Kasumi-1 (cell line): ENCODE measurements at regions not wholly inside any gene's neighbourhood (a gene's known extent, or its start where the extent isn't known, plus 50 kb on each side); places are given as distances from the start of the nearest gene placed in this dataset.
"Not testable (repeated sequence)": the region's sequence is repeated elsewhere in the genome, so short reads cannot be mapped to it uniquely, and the experiment has no call there.

Experiments used
- DNase-seq, 2 experiments: peaks; one replicate each; lab custom pipeline; 2025; lab: John Stamatoyannopoulos, UW

DNA sequence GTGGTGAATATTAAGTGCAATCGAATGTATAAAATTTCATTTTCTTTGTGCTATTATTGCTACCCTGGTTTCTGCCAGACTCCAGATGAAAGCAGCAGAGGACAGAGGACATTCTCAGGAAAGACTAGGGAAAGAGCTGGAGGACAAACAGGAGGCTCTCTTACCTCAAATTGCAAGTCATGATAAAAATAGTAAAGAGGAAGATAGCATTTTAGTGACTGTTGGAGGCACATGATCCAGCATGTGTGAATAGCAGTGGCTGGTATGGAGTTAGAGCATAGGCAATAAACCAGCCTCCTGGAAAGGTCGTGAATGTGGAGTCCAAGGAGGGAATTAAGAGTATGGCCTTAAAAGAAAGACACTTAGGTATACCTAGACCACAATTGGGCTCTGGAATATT lies 1040.0 kb downstream of the STPG2 start:
- peak in 1 of 2 experiments; percentile 4 for DNase-seq

DNA sequence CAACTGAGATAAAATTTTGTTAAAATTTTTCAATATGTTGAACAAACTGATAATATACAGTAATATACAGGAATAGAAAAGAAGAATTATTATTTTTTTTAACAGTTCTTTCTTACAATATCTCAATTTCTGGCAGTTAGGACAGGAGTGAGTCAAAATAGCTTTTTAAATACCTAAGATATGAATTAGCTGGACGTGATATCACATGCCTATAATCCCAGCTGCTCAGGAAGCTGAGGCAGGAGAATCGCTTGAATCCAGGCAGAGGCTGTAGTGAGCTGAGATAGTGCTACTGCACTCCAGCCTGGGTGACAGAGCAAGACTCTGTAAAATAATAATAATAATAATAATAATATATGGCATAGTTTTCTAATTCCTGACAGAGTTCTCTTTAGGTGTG lies 1039.3 kb downstream of the STPG2 start:
- DNase-seq, result no peak

DNA sequence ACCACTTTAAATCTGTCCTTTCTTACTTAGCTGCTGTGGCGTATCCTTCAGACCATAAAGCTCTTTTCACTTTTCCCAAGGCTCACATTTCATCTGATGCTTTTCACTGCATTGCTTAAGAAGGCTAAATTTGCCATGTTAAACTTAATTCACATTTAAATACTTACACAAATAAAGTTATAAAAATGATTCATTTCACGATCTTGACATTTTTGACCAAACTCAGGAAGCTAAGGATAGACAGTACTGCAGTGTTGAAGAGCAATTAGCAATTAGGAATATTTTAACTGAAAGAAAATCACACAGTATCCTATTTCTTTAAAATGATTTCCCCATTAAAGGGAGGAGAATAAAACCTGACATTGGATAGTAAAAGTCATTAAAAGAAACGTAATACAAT lies 1038.6 kb downstream of the STPG2 start:
- no peak for DNase-seq

DNA sequence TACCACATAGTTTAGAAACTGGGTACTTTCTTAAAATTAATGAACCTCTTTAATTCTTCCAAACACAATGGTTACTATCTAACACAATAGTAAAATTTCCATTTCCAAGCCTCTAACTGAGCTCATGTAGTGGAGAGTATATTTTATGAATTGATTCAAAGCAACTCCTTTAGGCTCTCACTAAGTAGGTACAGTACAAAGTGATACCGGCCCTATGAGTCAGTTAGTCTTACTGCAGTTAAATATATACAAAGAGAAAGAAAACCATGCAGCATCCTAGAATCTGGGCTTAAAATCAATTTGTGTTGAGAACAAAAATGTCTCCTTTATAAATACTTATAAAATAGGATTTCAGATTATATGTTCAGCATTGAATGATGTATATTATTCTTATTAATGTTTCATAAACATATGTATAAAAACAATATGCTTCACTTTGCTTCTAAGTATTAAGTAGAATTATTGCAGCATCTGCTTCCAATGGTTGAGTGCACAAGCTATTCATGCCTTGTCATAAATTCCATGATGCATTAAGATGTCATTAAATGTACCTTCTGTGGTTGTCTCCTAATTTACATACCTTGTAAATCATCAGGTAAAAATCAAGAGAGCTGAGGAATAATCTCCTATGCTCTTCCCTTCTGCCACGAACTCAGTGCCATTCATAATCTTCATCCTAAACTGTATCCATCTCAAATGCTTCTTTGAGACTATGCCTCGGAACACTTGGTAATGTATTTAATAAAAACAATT lies 1037.8 kb downstream of the STPG2 start:
- DNase-seq, result no peak

DNA sequence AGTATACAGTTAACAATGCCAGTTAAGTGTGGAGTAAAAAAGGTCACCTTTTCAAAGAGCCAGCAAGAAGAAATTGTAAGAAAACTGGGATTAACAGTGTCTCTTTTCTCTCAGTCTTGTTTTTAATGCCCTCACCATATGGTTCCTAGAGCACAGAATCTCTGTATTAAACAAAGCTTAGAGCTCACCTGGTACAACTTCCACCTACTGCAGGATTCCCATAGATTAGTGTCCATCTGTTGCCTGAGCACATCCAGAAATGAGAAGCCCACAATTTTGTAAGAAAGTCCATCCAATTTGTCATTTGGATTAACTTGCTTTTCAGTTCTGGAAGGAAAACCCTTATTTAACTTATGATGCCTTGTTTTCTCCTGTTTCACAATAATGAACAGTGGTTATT lies 1037.1 kb downstream of the STPG2 start:
- no peak for DNase-seq

DNA sequence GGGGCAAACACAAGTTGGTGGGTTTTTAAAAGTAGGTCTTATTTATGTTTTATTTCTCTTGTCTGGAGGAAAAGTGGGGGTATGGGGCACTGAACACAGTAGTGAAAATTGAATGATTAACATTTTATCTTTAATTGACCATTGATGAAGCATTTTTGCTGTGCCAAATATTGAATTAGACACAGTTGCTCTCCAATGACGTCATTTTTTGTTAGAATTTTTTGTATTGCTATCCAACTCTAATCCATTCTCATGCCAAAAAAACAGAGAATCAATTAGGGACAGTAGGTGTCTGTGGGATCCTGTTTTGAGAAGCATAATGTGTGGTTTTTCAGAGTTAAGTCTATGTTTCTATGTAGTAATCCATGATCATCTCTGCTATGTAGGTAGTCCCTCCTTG lies 1032.8 kb downstream of the STPG2 start:
- no peak for DNase-seq

DNA sequence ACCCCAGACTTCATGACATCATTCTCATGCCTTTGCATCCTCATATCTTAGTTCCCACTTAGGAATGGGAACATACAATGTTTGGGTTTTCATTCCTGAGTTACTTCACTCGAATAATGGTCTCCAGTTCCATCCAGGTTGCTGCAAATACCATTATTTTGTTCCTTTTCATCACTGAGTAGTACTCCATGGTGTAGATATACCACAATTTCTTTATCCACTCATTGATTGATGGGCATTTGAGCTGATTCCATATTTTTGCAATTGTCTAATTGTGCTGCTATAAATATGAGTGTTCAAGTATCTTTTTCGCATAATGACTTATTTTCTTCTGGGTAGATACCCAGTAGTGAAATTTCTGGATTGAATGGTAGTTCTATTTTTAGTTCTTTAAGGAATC lies 1026.8 kb downstream of the STPG2 start:
- DNase-seq, result no peak

DNA sequence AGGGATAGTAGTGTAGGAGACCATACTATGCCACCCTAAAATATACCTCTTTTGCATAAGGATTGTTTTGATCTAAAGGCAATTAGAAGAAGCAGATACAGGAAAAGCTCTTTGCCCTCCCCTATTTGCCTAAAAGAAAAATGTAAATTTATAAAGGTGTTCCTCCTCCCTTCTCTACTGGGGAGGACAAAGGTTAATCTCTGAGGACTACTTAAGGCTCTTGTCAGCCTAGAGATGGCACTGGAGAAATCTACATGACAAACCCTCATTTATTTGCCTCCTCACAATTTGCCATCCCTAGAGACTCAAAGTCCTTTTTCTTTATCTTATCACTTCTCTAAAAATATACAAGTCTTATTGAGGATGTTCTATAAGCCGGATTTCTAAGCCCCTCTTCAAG lies 1021.8 kb downstream of the STPG2 start:
- no peak for DNase-seq

DNA sequence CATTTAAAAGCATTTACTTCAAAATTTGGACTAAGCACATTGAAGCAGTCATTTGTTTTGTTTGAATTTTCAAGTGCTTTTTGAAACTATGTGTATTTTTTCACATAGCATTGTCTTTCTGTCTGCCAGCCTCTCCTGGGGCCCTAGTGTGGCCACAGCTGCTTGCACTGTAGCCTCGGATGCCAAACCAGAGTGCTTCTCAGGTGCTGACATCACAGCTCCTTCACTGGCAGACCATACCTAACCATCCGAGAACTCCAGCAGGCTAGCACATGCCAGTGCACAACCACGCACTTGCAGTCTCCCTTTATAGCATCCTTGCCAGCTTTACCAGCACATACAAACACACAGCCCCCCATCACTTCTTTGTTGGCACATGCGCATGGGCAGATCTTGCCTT lies 1019.7 kb downstream of the STPG2 start:
- no peak for DNase-seq

DNA sequence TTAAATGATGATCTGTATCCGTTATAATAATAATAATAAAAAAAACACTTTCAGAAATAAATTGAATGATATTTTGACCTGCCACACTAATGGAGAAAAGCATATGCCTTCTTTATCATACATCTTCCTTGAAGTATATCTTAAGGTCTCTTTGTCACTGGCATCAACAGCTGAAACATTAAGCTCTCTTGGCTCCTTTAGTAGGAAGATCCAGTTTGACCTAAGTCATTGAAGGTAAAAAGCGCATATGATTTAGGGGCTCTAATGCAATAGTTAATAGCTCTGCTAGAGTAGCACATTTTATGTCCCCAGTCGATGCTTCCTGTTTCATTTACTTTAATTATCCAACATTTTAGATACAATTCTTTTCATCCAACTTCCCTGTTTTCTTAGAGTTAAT lies 1010.8 kb downstream of the STPG2 start:
- no peak for DNase-seq

DNA sequence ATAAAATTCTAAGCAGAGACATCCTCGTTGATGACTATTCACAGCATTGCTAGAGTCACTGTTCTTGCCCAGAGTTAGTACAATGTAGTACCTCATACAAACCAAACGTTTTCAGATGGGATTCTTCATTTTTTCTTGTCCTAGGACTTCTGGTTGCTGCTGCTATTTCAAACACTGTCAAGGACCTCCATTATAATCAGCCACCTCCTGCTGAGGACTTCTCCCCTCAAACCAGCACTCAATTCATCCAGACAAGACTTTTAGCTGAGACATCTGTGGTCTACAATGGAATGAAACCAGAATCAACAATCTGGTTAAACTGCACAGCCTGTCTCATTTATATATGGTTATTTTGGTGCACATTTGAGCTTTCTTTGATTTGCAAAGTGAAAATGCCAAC lies 1008.8 kb downstream of the STPG2 start:
- DNase-seq, result no peak

DNA sequence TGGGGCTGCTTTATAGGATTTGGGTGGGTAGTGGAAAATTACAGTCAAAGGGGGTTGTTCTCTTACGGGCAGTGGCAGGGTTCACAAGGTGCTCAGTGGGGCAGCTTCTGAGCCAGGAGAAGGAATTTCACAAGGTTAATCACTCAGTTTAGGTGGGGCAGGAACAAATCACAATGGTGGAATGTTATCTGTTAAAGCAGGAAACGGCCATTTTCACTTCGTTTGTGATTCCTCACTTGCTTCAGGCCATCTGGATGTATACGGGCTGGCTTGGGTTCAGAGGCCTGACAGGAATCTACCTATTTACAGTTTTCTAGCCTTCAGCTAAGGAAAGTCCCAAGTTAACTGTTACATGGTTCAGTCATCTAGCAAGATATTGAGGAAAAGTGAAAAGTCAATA lies 1003.5 kb downstream of the STPG2 start:
- DNase-seq, result no peak

DNA sequence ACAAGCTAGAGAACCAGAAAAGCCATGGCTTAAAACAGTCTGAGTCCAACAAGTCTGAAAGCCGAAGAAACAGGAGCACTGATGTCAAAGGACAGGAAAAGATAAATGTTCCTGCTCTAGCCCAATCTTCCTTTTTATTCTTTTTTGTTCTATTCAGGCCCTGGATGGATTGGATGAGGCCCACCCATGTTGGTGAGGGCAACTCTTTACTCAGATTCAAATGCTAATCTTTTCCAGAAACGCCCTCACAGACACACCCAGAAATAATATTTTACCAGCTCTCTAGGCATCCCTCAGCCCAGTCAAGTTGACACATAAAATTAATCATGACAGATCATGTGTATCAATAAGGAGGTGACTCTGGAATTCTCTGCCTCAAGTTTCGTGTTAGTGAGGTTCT lies 1002.7 kb downstream of the STPG2 start:
- DNase-seq, result no peak

DNA sequence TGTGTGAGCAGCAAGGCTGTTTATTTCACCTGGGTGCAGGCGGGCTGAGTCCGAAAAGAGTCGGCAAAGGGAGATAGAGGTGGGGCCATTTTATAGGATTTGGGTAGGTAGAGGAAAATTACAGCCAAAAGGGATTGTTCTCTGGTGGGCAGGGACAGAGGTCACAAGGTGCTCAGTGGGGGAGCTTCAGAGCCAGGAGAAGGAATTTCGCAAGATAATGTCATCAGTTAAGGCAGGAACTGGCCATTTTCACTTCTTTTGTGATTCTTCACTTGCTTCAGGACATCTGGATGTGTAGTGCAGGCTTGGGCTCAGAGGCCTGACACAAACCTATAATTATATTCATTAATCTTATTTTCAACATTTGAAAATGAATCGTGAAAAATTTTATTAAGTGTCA lies 1001.9 kb downstream of the STPG2 start:
- DNase-seq, result not testable (repeated sequence)

DNA sequence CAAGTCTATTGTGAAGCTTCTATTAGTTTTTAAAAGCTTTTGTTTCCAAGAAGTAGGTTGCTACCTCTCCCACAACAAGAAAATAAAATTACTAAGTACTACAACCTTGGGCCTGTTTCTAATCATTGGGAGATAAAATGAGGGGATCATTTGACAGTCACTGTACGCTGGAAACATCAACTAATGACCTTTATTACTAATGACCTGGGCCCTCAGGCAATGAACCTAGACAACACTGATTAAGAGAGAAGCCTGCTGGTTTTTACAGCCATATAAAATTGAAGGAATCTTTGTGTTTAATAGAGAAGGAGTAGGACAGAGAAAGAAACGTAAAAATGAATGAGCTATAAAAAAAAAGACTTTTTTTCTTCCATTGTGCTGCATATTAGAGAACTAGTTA lies 1000.9 kb downstream of the STPG2 start:
- no peak for DNase-seq

DNA sequence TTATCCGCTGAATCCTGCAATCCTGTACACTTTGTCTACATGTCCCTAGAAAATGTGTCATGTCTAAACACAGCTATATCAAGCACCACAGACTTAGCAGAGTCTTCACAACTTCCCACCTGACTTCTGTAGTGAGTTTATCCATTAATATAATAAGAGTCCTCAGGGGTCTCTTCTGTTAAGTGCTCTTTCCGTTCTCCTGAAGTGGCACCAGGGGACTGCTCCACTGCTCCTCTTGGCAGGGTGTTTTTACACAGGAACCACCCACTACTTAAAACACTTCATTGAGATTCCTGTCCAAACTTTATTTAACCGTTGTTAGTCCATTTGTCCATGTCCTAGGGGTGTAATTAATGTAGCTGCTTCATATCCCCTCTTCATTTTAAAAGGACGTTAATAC lies 1000.4 kb downstream of the STPG2 start:
- DNase-seq, result no peak

DNA sequence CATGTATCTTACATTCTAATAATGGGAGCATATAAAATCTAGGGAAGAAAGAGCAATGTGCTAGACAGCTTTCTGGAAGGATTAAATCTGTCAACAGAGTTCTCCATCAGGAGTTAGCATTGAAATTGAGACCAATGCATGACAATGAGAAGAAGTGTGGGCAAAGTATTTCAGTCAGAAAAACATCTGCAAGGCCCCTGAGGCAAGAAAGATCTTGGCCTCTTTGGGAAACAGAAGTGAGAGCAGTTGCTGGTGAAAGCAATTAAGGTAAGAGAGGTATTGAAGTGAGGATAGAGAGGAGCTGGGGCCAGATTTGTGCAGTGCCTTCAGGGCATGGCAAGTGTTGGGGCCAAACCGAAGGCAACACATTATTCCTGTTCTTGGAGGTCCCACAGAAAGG lies 999.1 kb downstream of the STPG2 start:
- no peak for DNase-seq

DNA sequence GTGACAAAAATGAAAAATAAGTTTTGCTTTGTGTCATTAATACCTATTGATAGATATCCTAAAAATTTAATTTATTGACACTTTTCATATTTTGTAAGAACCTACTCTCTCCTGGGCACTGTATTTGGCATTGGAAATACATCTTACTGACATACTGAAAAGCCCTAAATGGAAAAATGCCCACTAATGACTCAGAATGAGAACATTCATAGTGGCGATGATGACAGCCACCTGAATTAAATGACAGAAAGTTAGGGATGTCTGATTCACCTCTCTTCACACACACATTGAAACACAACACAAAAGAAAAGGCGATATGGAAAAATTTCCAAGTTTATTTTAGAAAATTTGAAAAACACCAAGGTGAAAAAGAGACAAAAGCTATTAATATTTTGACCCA lies 992.3 kb downstream of the STPG2 start:
- DNase-seq, result no peak

DNA sequence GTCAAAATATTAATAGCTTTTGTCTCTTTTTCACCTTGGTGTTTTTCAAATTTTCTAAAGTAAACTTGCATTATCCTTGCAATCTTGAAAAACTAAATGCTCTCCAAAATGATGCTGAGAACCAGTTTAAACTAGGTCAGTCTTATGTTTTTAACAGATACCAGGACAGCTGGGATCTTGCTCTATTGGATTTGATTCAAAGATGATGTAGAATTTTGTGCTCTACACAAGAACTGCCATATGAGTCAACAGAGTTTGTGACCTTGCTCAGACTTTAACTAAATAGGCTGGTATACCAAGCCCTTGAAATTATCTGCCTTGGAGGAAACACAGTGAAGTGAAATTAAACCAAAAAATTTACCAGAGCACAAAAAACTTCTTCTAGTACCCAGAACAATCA lies 991.1 kb downstream of the STPG2 start:
- no peak for DNase-seq

DNA sequence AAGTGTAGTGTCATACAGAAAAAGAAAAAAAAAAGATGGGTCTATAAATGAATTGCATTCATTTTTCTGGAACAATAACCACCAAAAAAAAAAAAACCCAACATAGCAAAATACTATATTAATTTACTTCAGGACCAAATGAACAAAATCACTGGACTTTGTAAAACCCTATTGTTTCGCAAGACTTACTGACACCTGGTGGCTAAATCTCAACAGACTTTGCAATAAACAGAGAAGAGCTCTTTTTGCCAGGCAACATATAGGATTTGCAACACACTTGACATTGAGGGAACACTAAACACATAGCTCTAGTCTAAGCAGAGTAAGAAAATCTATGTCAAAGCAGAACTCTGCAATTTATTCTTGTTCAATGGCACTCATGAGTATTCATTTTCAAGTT lies 990.2 kb downstream of the STPG2 start:
- DNase-seq, result no peak

DNA sequence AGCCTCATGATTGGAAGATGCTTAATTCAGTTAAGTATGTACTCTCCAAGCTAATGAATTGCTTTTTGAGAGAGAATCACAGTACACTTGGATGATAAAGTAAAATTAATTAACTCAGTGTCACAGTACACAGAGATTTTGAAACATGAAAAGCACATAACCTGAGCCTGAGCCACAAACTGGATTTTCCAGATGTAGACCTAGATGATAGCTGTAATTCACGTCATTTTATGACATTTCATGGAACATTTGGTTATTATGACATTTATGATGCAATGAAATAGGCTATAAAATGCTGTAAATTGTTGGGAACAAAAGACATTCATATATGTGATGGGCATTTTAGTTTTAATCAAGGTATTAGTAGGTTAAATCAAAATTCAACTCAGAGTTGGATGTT lies 983.7 kb downstream of the STPG2 start:
- no peak for DNase-seq

DNA sequence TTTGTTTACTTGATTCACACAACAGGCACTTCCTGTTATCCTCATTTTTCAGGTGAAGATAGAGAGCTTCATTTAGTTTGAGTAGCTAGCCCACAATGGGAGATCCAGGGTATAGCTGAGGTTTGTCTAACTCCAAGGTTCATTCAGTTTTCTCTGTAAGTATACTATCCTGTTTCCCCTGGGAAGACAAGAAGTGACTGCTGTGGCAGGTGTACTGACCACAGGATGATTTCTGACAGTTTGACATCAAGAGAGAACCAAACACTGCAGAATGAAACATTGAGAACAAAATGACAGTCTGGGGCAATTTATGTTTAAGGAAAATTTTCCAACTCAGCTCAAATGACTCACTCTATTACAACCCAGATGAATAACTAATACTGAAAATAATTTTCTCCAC lies 958.0 kb downstream of the STPG2 start:
- no peak for DNase-seq

DNA sequence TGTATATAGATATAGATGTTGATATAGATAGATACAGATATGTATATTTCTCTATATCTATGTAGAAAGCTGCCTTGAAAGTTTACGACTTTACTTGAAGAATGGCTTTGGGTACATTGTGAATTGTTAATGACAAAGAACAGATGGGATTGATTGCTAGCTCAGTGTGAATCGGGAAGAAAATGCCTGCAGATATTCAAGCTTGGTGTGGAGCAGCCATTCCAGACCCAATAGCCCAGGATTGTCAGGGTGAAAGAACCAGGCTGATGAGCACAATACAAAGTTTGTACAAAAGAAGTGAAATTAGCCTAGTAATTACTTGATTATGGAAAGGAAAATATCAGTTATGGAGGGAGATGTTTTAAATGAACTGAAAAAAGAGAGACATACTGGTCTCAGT lies 946.2 kb downstream of the STPG2 start:
- no peak for DNase-seq

DNA sequence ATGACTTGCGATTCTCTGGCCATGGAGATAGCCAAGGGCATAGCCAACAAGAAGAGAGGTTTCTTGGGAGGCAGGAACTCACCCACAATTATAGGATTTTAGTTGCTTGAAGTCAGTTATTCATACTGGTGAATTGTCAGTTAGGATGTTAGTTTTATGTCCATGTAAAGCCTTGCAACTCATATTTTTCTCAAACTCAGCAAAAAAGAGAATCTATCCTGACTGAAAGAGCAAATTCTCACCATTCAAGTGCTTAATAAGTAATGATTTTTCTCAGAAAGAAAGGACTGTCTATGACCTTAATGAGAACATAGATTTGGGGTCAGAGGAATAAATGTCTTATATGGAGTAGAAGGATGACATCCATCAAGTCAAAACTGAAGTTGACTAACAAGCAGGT lies 934.5 kb downstream of the STPG2 start:
- no peak for DNase-seq
